ENCODE measurements at regions not wholly inside any gene's neighbourhood (a gene's known extent, or its start where the extent isn't known, plus 50 kb on each side); places are given as distances from the start of the nearest gene placed in this dataset.

DNA sequence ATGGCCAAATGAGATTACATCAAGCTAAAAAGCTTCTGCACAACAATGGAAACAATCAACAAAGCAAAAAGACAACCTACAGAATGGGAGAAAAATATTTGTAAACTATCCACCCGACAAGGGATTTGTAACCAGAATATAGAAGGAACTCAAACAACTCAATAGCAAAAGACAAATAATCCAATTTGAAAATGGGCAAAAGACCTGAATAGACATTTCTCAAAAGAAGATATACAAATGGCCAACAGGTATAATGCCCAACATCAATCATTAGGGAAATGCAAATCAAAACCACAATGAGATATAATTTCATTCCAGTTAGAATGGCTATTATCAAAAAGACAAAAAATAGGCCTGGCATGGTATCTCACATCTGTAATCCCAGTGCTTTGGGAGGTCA, 140.0 kb downstream of the GLUL start:
- TF ChIP-seq, protein P1, sequence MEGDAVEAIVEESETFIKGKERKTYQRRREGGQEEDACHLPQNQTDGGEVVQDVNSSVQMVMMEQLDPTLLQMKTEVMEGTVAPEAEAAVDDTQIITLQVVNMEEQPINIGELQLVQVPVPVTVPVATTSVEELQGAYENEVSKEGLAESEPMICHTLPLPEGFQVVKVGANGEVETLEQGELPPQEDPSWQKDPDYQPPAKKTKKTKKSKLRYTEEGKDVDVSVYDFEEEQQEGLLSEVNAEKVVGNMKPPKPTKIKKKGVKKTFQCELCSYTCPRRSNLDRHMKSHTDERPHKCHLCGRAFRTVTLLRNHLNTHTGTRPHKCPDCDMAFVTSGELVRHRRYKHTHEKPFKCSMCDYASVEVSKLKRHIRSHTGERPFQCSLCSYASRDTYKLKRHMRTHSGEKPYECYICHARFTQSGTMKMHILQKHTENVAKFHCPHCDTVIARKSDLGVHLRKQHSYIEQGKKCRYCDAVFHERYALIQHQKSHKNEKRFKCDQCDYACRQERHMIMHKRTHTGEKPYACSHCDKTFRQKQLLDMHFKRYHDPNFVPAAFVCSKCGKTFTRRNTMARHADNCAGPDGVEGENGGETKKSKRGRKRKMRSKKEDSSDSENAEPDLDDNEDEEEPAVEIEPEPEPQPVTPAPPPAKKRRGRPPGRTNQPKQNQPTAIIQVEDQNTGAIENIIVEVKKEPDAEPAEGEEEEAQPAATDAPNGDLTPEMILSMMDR (IDR thresholded peaks at IDR 0.05), result no peak
- no peak for TF ChIP-seq POLR2A (IDR thresholded peaks at IDR 0.05)

All from heart left ventricle (tissue), 13 donors.